B cell (primary cell): ENCODE measurements at regions not wholly inside any gene's neighbourhood (a gene's known extent, or its start where the extent isn't known, plus 50 kb on each side); places are given as distances from the start of the nearest gene placed in this dataset.

Experiments used
- EZH2 ChIP-seq: IDR thresholded peaks from 2 replicates; pipeline ENCODE4 v1.6.1; 2012; ENCODE audit warnings: borderline replicate concordance, low read depth, mild to moderate bottlenecking, moderate library complexity, low read length; ENCODE audit not compliant: insufficient read depth, poor library complexity, severe bottlenecking
- TF ChIP-seq, protein P1 (sequence below): fragments of 200-600 bp; IDR thresholded peaks from one replicate; pipeline ENCODE4 v1.8.0; 2022; ENCODE audit warnings: antibody characterized with exemption, mild to moderate bottlenecking

GRCh38 chr12:12020762-12021161 lies 50.0 kb upstream of the BCL2L14 start:
- TF ChIP-seq, protein P1, sequence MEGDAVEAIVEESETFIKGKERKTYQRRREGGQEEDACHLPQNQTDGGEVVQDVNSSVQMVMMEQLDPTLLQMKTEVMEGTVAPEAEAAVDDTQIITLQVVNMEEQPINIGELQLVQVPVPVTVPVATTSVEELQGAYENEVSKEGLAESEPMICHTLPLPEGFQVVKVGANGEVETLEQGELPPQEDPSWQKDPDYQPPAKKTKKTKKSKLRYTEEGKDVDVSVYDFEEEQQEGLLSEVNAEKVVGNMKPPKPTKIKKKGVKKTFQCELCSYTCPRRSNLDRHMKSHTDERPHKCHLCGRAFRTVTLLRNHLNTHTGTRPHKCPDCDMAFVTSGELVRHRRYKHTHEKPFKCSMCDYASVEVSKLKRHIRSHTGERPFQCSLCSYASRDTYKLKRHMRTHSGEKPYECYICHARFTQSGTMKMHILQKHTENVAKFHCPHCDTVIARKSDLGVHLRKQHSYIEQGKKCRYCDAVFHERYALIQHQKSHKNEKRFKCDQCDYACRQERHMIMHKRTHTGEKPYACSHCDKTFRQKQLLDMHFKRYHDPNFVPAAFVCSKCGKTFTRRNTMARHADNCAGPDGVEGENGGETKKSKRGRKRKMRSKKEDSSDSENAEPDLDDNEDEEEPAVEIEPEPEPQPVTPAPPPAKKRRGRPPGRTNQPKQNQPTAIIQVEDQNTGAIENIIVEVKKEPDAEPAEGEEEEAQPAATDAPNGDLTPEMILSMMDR, result no peak
- no peak for TF ChIP-seq EZH2
